Mesenchymal stem cell (in vitro differentiated cells and primary cell): ENCODE measurements at regions not wholly inside any gene's neighbourhood (a gene's known extent, or its start where the extent isn't known, plus 50 kb on each side); places are given as distances from the start of the nearest gene placed in this dataset.

Experiments
- DNase-seq: peaks from one replicate; pipeline ENCODE4 v3.0.0-alpha.2; 2013
- H2AFZ ChIP-seq: one replicate; pipeline ENCODE4 v1.6.1; 2013; ENCODE audit warnings: low read depth, mild to moderate bottlenecking, control low read depth, inconsistent platforms, low read length, moderate library complexity
- H2AK5ac ChIP-seq: 2 replicates; pipeline ENCODE4 v1.6.1; 2013; ENCODE audit warnings: low read length, moderate library complexity, mild to moderate bottlenecking, inconsistent platforms; ENCODE audit not compliant: severe bottlenecking
- H2BK120ac ChIP-seq: one replicate; pipeline ENCODE4 v1.6.1; 2013; ENCODE audit warnings: low read depth, mild to moderate bottlenecking, inconsistent platforms, low read length, moderate library complexity
- H2BK12ac ChIP-seq, 2 experiments: one replicate each; pipeline ENCODE4 v1.6.1; 2013; ENCODE audit warnings: inconsistent platforms in 2 of 2, low read length in 2 of 2, mild to moderate bottlenecking in 2 of 2, moderate library complexity in 2 of 2, control low read depth in 1 of 2
- H2BK15ac ChIP-seq: one replicate; pipeline ENCODE4 v1.6.1; 2013; ENCODE audit warnings: mild to moderate bottlenecking, low read depth, inconsistent platforms; ENCODE audit not compliant: poor library complexity, severe bottlenecking
- H2BK5ac ChIP-seq: 2 replicates; pipeline ENCODE4 v1.6.1; 2013; ENCODE audit warnings: low read depth, mild to moderate bottlenecking, low read length, control low read depth, inconsistent platforms; ENCODE audit not compliant: poor library complexity, severe bottlenecking
- H3K14ac ChIP-seq, 2 experiments: one replicate each; pipeline ENCODE4 v1.6.1; 2013; ENCODE audit warnings: inconsistent platforms in 2 of 2, low read length in 2 of 2, control low read depth in 1 of 2, mild to moderate bottlenecking in 1 of 2, moderate library complexity in 1 of 2
- H3K18ac ChIP-seq, 2 experiments: one replicate each; pipeline ENCODE4 v1.6.1; 2013; ENCODE audit warnings: inconsistent platforms in 2 of 2, low read length in 2 of 2, control low read depth in 1 of 2, low read depth in 1 of 2, mild to moderate bottlenecking in 1 of 2
- H3K23ac ChIP-seq, 2 experiments: one replicate each; pipeline ENCODE4 v1.6.1; 2013; ENCODE audit warnings: inconsistent platforms in 2 of 2, low read length in 2 of 2, mild to moderate bottlenecking in 2 of 2, moderate library complexity in 2 of 2, control low read depth in 1 of 2
- H3K27ac ChIP-seq: 2 replicates; pipeline ENCODE4 v1.5.1; 2013; ENCODE audit warnings: mild to moderate bottlenecking, moderate library complexity, low read length, control low read depth, inconsistent platforms; ENCODE audit not compliant: poor library complexity, severe bottlenecking
- H3K27me3 ChIP-seq, 2 experiments: 2 replicates each; pipeline versions ENCODE4 v1.6.1 to v1.7.0; 2013; ENCODE audit warnings: low read length in 2 of 2, mild to moderate bottlenecking in 2 of 2, moderate library complexity in 2 of 2, control low read depth in 1 of 2, inconsistent platforms in 1 of 2; ENCODE audit not compliant: control insufficient read depth in 1 of 2, insufficient read depth in 1 of 2
- H3K36me3 ChIP-seq, 2 experiments: 2 replicates each; pipeline versions ENCODE4 v1.6.1 to v1.7.0; 2013; ENCODE audit warnings: low read length in 2 of 2, control low read depth in 1 of 2, inconsistent platforms in 1 of 2, low read depth in 1 of 2, mild to moderate bottlenecking in 1 of 2; ENCODE audit not compliant: insufficient read depth in 2 of 2, control insufficient read depth in 1 of 2
- H3K4ac ChIP-seq, 2 experiments: one replicate each; pipeline ENCODE4 v1.6.1; 2013; ENCODE audit warnings: inconsistent platforms in 2 of 2, low read length in 2 of 2, mild to moderate bottlenecking in 2 of 2, moderate library complexity in 2 of 2, control low read depth in 1 of 2, low read depth in 1 of 2
- H3K4me1 ChIP-seq: 2 replicates; pipeline ENCODE4 v1.6.1; 2013; ENCODE audit warnings: low read depth, low read length, control low read depth; ENCODE audit not compliant: control insufficient read depth, insufficient read depth
- H3K4me2 ChIP-seq: 2 replicates; pipeline ENCODE4 v1.6.1; 2013; ENCODE audit warnings: low read length, mild to moderate bottlenecking, inconsistent platforms; ENCODE audit not compliant: poor library complexity, severe bottlenecking
- H3K4me3 ChIP-seq, 2 experiments: 2 replicates each; pipeline versions ENCODE4 v1.5.1 to v1.7.0; 2013; ENCODE audit warnings: low read length in 2 of 2, mild to moderate bottlenecking in 2 of 2, control low read depth in 1 of 2, low read depth in 1 of 2; ENCODE audit not compliant: insufficient read depth in 1 of 2
- H3K79me1 ChIP-seq: replicated peaks from 2 replicates; pipeline ENCODE4 v1.6.1; 2013; ENCODE audit warnings: mild to moderate bottlenecking, control low read depth, low read length, inconsistent platforms; ENCODE audit not compliant: poor library complexity, severe bottlenecking
- H3K9ac ChIP-seq: 2 replicates; pipeline ENCODE4 v1.7.0; 2013; ENCODE audit warnings: mild to moderate bottlenecking, low read length, moderate library complexity
- H3K9me3 ChIP-seq: 2 replicates; pipeline ENCODE4 v1.7.0; 2013; ENCODE audit warnings: mild to moderate bottlenecking, low read length; ENCODE audit not compliant: control insufficient read depth
- H4K8ac ChIP-seq: one replicate; pipeline ENCODE4 v1.6.1; 2013; ENCODE audit warnings: inconsistent platforms, mild to moderate bottlenecking, low read length, moderate library complexity
- H4K91ac ChIP-seq: one replicate; pipeline ENCODE4 v1.6.1; 2013; ENCODE audit warnings: mild to moderate bottlenecking, low read length, inconsistent platforms
- WGBS: methylation state at CpG from one replicate; pipeline ENCODE4 v1.1.7; 2013; ENCODE audit warnings: mixed read lengths; 5-methylcytosine and 5-hydroxymethylcytosine counted together

DNA sequence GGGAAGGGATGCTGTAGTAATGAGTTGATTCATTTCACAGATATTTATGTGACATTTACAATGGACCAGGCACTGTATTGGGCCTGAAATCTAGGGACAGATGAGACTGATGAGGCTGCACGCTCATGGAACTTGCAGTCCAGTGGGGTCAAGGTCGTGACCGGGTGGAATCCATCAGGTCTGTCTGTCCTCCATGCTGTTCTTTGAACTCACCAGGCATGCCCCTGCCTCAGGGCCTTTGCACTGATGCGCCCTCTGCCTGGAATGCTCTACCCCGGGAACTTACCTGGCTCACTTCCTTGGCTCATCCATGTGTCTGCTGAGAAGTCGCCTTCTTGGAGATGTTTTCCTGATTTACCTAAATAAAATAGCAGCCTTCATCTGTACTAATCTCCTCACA is 200.1 kb downstream of the VRK1 start:
- Histone ChIP-seq H3K4ac (no peak overlapping the region), H2AK5ac (no peak overlapping the region), H4K91ac (no peak overlapping the region), H3K36me3 (no peaks in the 10 kb centered on the region), H2AFZ (no peak overlapping the region), H3K79me1 (no peaks in the 10 kb centered on the region), H2BK120ac (no peak overlapping the region), H3K9me3 (peaks cover 6% of the 10 kb centered on the region), H3K23ac (no peak overlapping the region), H3K27me3 (no peaks in the 10 kb centered on the region), H3K14ac (no peak overlapping the region), H3K9ac (no peak overlapping the region), H3K27ac (no peak overlapping the region), H3K4me2 (no peak overlapping the region), H3K18ac (no peak overlapping the region), H2BK15ac (no peak overlapping the region), H4K8ac (no peak overlapping the region), H2BK12ac (no peak overlapping the region), H2BK5ac (no peak overlapping the region), H3K4me1 (no peaks in the 10 kb centered on the region), H3K4me3 (no peak overlapping the region)
- DNase-seq, result no peak
- WGBS, result 72% methylated on average over 6 of the region's 6 CpGs

GRCh38 chr14:96997996-96998395 is 200.8 kb downstream of the VRK1 start:
- no peak overlapping the region for H2BK15ac ChIP-seq
- H3K9ac ChIP-seq, result no peak overlapping the region
- H3K14ac ChIP-seq, result no peak overlapping the region
- H2AFZ ChIP-seq, result no peak overlapping the region
- no peak overlapping the region for H3K4ac ChIP-seq
- H2BK120ac ChIP-seq, result no peak overlapping the region
- no peaks in the 10 kb centered on the region for H3K27me3 ChIP-seq
- no peak overlapping the region for H3K4me2 ChIP-seq
- DNase-seq, result no peak
- no peaks in the 10 kb centered on the region for H3K79me1 ChIP-seq
- H3K9me3 ChIP-seq, result peaks cover 9% of the 10 kb centered on the region
- H4K8ac ChIP-seq, result no peak overlapping the region
- WGBS, result 84% methylated on average over 5 of the region's 5 CpGs
- H3K18ac ChIP-seq, result no peak overlapping the region
- H3K4me1 ChIP-seq, result no peaks in the 10 kb centered on the region
- no peak overlapping the region for H4K91ac ChIP-seq
- no peak overlapping the region for H3K23ac ChIP-seq
- no peak overlapping the region for H3K4me3 ChIP-seq
- no peak overlapping the region for H2AK5ac ChIP-seq
- no peaks in the 10 kb centered on the region for H3K36me3 ChIP-seq
- no peak overlapping the region for H2BK12ac ChIP-seq
- H2BK5ac ChIP-seq, result no peak overlapping the region
- H3K27ac ChIP-seq, result no peak overlapping the region

GRCh38 chr14:96999654-97000155 is 202.5 kb downstream of the VRK1 start:
- Histone ChIP-seq H2BK120ac (no peak overlapping the region), H3K79me1 (no peaks in the 10 kb centered on the region), H3K36me3 (no peaks in the 10 kb centered on the region), H4K91ac (no peak overlapping the region), H2BK15ac (no peak overlapping the region), H3K4me2 (no peak overlapping the region), H3K9ac (no peak overlapping the region), H3K4ac (no peak overlapping the region), H3K9me3 (peaks cover 5% of the 10 kb centered on the region), H3K23ac (no peak overlapping the region), H2BK12ac (no peak overlapping the region), H3K18ac (no peak overlapping the region), H3K27me3 (no peaks in the 10 kb centered on the region), H3K4me3 (no peak overlapping the region), H4K8ac (no peak overlapping the region), H3K14ac (no peak overlapping the region), H2AFZ (no peak overlapping the region), H2AK5ac (no peak overlapping the region), H2BK5ac (no peak overlapping the region), H3K4me1 (no peaks in the 10 kb centered on the region), H3K27ac (no peak overlapping the region)
- WGBS, result 33% methylated on average over 1 of the region's 1 CpG
- DNase-seq, result no peak

DNA sequence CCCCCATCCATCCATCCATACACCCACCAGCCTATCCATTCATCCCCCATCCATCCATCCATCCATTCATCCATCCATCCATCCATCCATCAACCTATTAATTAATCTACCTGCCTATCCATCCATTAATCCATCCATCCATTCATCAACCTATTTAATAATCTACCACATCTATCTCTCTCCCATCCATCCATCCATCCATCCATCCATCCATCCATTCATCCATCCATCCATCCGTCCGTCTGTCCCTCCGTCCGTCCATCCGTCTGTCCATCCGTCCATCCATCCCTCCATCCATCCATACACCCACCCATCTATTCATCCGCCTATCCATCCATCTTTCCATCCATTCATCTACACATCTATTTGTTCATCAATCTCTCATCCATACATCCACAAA is 205.3 kb downstream of the VRK1 start:
- Histone ChIP-seq H3K27me3 (no peaks in the 10 kb centered on the region), H3K4ac (no peak overlapping the region), H2AFZ (no peak overlapping the region), H2BK5ac (no peak overlapping the region), H3K79me1 (no peaks in the 10 kb centered on the region), H3K9ac (no peak overlapping the region), H4K91ac (no peak overlapping the region), H3K36me3 (no peaks in the 10 kb centered on the region), H4K8ac (no peak overlapping the region), H3K4me2 (no peak overlapping the region), H3K18ac (no peak overlapping the region), H2AK5ac (no peak overlapping the region), H2BK12ac (no peak overlapping the region), H3K9me3 (peaks cover 5% of the 10 kb centered on the region), H3K23ac (no peak overlapping the region), H2BK15ac (no peak overlapping the region), H3K4me3 (no peak overlapping the region), H2BK120ac (no peak overlapping the region), H3K27ac (no peak overlapping the region), H3K14ac (no peak overlapping the region), H3K4me1 (no peaks in the 10 kb centered on the region)
- 87% methylated on average over 7 of the region's 7 CpGs for WGBS
- no peak for DNase-seq
